Jurkat, Clone E6-1 (cell line): ENCODE measurements at regions not wholly inside any gene's neighbourhood (a gene's known extent, or its start where the extent isn't known, plus 50 kb on each side); places are given as distances from the start of the nearest gene placed in this dataset.

Experiments used
- DNase-seq: peaks from one replicate; pipeline ENCODE4 v3.0.0-alpha.2; 2011; ENCODE audit warnings: low read depth, low spot score
- H3K4me3 ChIP-seq: 2 replicates; pipeline ENCODE4 v1.5.1; 2011; ENCODE audit warnings: mild to moderate bottlenecking, low read length, control low read depth, moderate library complexity

GRCh38 chr1:56080123-56080522, 499.2 kb downstream of the PLPP3 start:
- no peak overlapping the region for H3K4me3 ChIP-seq
- DNase-seq = no peak

DNA sequence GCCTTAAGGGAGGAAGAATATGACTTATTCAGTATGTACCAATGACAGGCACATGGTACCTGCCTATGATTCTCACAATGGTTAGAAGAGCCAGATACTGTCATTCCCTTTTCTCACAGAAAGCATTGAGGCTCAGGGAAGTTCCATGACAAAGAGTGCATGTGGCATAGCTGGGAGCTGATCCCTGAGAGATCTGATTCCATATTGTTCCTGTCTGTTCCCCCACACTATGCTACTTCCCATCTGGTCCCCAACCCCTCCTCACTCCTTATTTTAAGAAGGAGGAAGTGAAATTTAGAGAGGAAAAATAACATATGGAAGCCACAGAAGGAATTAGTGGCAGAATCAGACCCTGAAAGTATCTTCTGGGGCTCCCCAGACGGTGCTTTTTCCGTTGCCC, 500.0 kb downstream of the PLPP3 start:
- H3K4me3 ChIP-seq = no peak overlapping the region
- no peak for DNase-seq

GRCh38 chr1:56077206-56077605, 502.2 kb downstream of the PLPP3 start:
- no peak overlapping the region for H3K4me3 ChIP-seq
- no peak for DNase-seq

DNA sequence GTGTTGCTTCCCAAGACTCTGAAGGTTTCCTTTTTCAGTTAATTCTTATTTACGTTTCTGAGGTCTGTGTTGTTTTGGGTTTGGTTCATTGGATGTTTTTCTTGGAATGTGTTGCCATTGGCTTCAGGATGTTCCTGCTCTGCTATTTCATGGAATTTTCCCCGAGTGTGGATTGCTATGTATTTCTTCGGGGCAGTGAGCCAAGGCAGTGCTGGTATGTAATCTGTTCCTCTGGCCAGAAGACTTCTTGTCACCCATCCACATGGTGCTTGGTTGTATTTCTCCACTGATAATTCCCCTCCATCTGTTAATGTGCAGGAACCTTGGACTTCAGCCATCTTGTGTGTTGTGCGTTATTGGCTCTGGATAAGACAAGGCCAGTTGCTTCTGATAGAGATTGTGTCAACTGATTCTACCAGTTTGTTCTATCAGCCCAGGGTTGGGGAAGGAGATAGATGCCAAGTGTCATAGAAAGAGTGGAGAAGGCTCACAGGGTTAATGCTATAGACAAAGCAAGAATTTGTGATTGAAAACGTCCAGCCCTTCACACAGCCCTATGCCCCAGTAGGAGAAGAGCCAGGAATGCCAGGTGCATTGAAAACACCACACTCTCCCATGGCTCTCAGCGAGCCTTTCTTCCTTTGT, 505.2 kb downstream of the PLPP3 start:
- H3K4me3 ChIP-seq = no peak overlapping the region
- no peak for DNase-seq

GRCh38 chr1:56073614-56074006, 505.8 kb downstream of the PLPP3 start:
- no peak overlapping the region for H3K4me3 ChIP-seq
- no peak for DNase-seq

DNA sequence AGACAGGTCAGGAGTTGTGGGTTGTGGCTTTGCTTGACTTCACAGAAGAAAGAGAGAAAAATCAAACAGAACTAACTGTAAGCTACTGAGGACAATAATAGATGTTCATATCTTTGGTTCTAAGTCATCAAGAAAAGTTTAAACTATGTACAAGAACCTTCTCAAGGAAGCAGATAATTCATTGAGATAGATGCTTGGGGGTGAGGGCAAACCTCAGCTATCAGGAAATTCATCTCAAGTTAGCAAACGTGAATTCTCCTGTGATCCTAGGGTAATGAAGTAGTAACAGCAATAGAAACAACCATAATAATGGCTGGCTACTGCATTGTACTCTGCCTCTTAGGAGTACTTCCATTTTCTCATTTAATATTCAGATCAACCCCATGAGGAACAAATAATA, 506.2 kb downstream of the PLPP3 start:
- DNase-seq = no peak
- H3K4me3 ChIP-seq = no peak overlapping the region

- no peak for DNase-seq
- H3K4me3 ChIP-seq = no peak overlapping the region
Observed at GRCh38 chr1:56072310-56072709, 507.1 kb downstream of the PLPP3 start.

DNA sequence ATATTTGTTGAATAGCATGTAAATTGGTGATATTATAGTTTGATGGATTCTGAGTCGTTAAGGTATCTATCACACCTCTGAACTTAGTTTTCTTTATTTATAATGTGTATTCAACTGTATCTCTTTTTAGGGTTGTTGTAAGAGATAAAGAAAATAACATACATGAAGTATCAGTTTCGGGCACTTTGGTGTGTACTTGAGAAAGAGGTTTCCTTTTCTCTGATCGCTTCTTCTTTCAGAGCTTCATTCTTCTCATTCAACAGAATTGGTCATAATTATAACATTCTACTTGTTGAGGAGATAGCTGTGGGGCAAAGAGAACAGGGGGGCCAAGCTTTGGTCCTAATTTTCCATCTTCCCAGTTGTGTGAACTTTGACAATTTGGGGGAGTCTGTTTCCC, 508.0 kb downstream of the PLPP3 start:
- no peak for DNase-seq

GRCh38 chr1:56070601-56071000, 508.8 kb downstream of the PLPP3 start:
- no peak for DNase-seq

More for the DNA sequence above, 508.0 kb downstream of the PLPP3 start:
- H3K4me3 ChIP-seq = no peak overlapping the region

DNA sequence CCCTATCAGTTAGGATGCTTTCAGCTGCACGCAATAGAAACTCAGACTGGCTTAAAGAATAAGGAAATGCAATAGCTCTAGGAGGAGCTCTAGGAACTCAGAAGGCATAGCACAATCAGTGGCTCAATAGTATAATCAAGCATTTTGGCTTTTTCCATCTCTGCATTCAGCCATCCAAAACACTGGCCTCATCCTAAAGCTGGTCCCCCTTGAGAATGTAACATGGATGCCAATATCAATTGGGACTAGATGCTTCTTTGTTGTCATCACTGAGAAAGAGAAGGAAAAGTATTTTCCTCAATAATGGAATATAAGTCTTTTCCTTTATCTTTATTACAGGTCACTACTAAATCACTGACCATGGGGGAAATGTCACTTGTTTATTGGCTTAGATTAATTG, 509.5 kb downstream of the PLPP3 start:
- H3K4me3 ChIP-seq = no peak overlapping the region
- DNase-seq = no peak

More at GRCh38 chr1:56070601-56071000, 508.8 kb downstream of the PLPP3 start:
- no peak overlapping the region for H3K4me3 ChIP-seq

DNA sequence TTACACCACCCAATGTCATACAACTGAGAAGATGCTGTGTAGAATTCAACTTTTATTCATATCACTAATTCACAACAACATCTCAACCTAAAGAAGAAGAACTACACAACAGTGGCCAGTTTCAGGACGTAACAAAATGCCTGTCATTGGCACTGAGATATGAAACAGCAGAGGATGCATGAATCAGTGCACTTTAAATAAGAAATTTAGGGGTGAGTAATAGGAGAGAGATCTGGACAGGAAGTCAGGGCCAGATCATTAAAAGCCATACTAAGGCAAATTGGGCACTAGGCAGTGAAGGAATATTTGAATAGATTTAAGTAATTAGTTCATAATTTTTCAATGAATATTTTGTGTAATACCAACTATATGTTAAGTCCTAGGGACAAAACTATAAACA, 510.5 kb downstream of the PLPP3 start:
- DNase-seq = no peak
- H3K4me3 ChIP-seq = no peak overlapping the region

DNA sequence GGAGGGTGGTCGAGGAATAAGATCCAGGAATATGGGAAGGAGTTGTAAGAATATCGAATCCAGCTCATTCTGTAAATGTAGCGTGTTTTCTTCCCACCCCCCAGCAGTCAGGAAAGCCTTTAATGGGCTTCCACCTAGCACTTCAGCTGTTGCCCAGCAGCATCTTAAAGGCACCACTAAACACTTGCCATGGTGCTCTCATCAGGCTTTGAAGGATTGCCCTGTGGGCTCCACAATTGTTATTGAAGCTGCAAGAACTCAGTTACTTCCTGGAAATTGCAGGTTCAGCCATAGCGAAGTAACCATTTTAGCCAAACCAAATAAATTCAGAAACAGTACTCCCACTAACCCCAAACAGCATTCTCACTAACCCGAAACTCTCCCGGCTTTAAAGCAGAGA, 511.2 kb downstream of the PLPP3 start:
- H3K4me3 ChIP-seq = no peak overlapping the region
- DNase-seq = no peak

DNA sequence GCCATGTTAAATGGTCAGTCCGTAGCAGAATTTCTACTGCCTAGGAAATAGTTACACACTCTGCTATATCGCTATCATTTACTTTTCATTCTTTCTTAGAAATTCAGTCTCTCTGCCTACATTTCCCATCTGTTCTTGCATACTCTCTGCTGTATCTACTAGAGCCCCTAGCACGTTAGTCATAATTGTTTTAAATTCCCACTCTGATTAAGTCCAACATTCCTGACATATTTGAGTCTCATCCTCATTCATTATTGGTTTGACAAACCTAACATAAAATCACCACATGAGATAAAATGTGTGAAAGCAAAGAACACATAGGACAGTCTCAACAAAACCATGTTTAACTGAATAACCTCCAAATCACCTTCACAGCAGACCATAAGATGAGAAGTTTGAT, 513.6 kb downstream of the PLPP3 start:
- DNase-seq = no peak
- no peak overlapping the region for H3K4me3 ChIP-seq

GRCh38 chr1:56064705-56065104, 514.7 kb downstream of the PLPP3 start:
- DNase-seq = no peak
- no peak overlapping the region for H3K4me3 ChIP-seq

DNA sequence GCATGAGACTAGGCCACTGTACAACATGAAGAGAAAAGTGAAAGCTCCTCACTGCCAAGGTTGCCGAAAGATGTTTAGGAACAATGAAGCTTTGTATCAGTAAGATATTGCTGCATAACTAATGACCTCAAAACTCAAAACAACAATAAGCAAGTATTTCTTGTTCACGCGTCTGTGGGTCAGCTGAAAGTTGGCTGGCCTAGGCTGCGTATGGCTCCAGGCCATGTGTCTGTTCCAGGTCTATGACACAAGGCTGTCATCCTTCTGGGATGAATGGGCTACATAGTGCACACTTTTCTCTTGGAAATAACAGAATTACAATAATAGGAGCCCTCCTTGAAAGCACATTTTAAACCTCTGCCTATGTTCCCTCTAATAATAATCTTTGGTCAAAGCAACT, 515.9 kb downstream of the PLPP3 start:
- DNase-seq = no peak
- no peak overlapping the region for H3K4me3 ChIP-seq

DNA sequence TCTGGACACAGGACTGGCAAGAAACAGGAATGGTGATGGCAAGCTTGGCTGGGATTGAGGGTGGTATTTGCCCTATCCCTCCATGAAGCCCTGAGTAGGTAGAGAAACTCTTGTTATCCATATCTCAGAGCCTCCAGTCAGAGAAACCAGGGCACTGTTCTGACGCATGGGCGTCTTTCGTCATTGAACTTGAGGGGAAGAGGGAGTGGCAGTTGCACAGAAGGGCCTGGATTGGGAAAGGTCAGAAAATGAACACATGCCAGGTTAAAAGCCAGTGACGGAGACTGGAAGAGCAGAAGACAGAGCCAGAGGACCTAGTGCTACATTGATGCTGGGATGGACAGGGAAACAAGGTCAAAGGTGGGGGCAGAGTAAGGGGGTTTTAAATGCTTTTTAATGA, 516.7 kb downstream of the PLPP3 start:
- H3K4me3 ChIP-seq = no peak overlapping the region
- DNase-seq = no peak

GRCh38 chr1:56061824-56062223, 517.5 kb downstream of the PLPP3 start:
- H3K4me3 ChIP-seq = no peak overlapping the region

GRCh38 chr1:56060906-56061305, 518.5 kb downstream of the PLPP3 start:
- DNase-seq = no peak
- H3K4me3 ChIP-seq = no peak overlapping the region

More at GRCh38 chr1:56061824-56062223, 517.5 kb downstream of the PLPP3 start:
- no peak for DNase-seq

- no peak overlapping the region for H3K4me3 ChIP-seq
- no peak for DNase-seq
Observed at GRCh38 chr1:56057466-56058405, 521.6 kb downstream of the PLPP3 start.

- H3K4me3 ChIP-seq = no peak overlapping the region
- no peak for DNase-seq
Observed at GRCh38 chr1:56056438-56057287, 522.7 kb downstream of the PLPP3 start.
